ENCODE measurements at regions not wholly inside any gene's neighbourhood (a gene's known extent, or its start where the extent isn't known, plus 50 kb on each side); places are given as distances from the start of the nearest gene placed in this dataset.
"Not testable (repeated sequence)": the region's sequence is repeated elsewhere in the genome, so short reads cannot be mapped to it uniquely, and the experiment has no call there.

DNA sequence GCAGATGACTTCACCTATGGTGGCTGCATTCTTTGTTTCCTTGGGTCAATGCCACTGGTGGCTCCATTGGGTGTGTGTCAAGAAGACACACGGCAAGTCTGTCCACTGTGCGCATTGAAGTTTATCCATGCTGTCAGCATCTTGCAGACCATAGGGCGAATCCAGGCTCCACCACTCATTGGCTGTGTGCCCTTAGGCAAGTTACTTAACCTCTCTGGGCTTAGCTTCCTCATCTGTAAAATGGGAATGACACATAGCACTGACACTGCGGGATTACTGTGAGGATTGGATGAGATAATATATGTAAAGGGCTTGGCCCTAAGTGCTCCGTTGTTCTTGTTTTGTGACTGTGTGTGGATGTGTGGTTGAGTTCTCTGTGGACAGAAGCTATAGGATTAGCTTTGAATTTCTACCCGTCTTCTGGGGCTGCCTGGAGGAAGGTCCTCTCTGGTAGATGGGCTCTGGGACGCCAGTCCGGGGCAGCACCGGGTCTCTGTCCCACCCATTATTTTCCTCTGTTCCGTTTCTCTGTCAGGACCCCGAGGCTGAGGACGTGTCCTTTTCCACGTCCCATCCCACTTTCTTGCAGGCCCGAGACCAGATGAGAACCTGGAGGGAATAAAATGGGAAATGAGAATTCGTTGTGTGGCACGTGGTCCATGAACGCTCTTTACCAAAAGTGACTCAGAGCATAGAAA lies 178.4 kb downstream of the IRF8 start:
- DNase-seq: no peak

DNA sequence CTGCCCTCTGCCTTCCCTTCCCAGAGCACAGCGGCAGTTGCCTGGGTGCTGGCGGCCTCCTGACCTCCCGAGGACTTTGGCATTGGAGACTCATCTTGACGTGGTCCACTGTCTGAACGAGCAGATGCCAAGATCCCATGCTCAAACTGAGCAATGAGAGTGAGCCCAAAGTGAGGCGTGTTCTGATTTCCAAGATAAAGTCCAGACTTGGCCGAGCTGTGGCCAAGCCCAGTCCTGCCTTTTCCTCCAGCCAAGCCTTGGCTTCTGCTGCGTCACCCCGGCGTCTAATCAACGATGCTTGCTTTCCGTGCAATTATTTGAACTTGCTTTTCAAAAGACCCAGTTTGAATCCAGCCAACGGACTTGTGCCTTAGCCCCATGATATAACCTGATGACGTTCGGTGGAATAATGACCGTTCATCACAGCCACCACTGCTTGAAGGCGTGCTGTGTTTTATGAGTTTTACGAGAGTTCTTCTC lies 179.2 kb downstream of the IRF8 start:
- DNase-seq: no peak

DNA sequence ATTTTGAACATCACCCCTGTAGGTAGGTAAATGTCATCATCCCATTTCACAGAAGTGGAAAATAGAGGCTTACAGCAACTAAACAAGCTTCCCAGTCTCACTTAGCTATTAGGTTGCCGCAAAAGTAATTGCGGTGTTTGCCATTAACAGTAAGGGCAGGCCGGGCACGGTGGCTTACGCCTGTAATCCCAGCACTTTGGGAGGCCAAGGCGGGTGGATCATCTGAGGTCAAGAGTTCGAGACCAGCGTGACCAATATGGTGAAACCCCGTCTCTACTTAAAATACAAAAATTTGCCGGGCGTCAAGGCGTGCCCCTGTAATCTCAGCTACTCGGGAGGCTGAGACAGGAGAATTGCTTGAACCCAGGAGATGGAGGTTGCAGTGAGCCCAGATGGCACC lies 179.7 kb downstream of the IRF8 start:
- not testable (repeated sequence) for DNase-seq

DNA sequence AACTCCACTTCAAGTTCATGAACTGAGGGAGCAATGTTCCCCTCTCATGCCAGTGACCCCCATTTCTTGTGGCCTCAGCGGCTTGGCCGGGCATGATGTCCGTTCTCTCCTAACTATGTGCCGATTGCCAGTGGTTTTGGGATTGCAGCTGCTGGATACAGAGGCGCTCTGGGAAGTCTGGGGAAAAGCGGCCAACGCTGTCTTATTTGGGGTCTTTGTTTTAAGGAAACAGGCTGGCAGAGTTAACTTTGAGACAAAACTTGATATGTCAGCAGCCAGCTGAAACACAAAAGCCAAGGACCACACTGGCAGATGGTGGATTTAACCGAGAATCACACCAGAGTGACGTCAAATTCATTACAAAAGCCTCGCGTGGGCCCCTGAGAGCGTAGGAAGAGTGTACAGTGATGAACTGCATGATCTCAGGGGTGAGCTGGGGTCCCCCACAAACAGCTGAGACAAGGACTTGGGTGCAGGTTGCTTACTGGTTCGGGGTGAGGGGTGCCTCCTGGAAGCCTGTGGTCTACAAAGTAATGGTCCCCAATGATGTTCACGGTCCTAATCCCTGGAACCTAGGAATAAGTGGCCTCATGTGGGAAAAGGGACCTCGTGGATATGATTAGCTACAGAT lies 180.4 kb downstream of the IRF8 start:
- DNase-seq: no peak

DNA sequence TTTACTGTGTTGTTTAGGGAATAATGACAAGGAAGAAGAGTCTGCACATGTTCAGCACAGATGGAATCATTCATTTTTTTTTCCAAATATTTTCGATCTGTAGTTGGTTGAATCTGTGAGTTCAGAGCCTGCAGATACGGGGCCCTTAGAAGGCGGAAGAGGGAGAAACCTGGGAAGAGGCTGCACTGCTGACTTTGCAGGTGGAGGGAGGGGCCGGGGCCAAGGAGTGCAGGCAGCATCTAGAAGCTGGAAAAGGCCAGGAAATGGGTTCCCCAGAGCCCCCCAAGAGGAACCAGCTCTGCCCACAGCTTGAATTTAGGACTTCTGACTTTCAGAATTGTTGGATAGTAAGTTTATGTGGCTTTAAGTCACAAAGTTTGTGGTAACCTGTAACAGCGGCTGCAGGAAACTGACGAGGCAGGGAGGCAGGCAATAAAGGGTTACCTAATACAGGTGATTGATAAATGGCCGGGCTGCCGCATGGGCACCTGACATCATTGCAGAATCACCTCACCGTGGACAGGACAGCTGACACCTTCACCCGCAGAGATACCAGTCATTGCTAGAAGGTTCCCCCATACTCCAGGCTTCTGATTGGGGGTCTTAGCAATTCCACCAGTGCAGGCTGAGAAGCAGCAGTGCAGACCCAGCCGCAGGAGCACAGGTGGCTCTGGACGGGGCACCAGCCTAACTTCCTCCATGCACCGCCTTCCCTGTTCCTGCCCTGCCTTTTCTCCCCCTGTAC lies 181.3 kb downstream of the IRF8 start:
- no peak for DNase-seq

DNA sequence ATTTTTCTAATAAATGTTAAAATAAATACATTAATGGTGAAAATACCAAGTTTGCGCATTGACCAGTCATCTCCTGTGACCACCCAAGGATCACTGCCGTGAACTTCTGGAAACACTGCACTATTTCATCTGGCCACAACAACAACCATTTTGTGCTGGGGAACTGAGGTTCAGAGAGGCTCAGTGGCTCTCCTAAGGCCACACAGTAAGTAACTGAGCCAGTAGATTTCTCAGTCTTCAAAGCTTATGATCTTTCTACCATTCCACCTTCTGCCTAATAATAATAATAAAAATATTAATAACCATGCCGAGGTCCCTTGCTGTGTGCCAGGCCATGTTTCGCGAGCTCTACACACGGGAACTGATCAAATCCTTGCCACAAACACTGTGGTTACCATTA lies 182.0 kb downstream of the IRF8 start:
- DNase-seq: no peak

DNA sequence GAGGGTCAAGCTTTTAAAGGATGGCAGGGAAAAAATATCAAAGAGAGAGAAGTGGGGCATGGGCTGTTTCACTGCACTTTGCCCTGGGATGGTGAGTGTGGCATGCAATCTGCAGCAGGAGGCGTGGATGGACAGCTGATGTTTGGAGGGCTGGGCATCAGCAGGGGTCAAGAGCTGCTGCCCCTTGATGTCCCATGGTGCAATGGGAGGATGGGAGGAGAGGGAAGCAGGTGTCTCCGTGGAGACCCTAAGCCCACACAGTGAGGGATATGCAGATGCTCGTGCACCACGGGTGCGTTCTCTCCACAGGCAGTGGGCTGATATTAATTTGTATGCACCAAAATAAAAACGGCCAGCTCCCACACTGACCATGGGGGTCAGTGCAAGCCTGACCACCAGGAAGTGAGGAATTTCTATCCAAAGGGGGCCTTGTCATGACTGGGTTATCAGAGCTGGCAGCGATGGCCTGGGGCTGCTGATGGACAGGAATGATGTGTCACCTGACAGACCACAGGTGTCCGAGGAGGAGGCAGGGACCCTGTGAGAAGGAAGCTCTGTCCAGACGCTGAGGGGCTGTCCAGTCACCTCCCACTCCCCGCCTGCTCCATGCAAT lies 183.6 kb downstream of the IRF8 start:
- DNase-seq: no peak

DNA sequence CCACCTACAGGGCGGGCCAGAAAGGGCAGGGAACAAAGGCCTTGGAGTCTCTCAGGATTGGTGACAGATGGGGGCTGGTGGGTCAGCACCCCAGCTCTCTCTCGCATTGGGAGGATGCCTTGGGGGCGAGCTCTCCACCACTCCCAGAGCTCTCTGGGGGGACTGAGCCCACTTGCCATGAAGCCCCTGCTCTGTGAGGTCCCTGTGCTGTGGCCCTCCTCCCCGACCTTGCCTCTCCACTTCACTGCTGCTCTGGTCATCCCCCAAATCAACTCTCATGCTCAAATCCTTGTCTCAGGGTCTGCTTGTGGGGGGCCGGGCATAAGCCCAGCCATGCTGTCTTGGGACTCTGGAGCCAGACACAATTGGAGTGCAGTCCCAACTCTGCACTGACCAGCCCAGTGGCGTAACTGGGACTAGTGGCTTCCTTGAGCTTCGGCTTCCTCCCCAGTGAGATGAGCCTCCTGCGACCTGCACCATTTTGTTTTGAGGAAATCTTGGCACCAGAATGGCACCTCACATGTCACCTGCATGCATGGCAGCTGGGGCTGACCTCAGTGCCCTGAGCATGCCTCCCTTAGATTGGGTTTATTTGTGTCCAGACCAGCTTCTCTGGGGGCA lies 184.5 kb downstream of the IRF8 start:
- DNase-seq: no peak

DNA sequence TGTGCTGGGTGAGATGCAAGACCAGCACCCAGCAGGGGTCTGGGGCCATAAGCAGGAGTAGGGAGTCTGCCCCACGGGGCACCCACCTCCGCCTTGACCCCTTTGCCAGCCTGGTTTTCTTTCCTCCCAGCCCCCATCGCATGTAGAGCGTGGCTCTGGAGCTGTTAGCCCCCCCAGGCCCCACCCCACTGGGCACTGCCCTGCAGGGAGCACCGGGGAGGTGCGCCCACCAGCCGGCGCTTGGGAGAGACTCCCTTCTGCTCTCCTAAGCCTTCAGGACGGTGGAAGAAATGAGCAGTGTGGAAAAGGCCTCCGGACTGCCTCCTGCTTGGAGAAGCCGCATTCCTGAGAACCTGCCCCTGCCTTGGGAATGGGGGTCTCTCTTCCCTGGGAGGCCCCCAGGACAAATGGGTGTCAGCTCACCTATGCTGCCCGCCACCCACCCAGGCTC lies 186.2 kb downstream of the IRF8 start:
- no peak for DNase-seq

DNA sequence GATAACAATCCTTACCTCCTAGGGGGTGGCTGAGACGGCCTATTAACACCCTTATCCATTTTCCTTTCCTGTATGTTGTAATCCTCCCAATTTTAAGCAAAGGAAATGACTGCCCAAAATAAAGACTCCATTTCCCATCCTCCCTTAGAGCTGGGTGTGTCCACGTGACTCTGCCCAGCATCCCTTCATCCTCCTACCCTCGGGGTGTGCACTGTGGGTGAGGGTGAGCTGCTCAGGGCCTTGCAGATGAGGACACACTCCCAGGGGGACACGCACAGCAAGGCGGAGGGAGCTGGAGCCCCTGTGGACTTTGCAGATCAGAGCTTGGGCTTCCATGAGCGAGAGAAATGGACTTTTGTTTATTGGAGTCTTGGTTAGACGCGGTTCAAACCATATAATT lies 186.8 kb downstream of the IRF8 start:
- DNase-seq: no peak

DNA sequence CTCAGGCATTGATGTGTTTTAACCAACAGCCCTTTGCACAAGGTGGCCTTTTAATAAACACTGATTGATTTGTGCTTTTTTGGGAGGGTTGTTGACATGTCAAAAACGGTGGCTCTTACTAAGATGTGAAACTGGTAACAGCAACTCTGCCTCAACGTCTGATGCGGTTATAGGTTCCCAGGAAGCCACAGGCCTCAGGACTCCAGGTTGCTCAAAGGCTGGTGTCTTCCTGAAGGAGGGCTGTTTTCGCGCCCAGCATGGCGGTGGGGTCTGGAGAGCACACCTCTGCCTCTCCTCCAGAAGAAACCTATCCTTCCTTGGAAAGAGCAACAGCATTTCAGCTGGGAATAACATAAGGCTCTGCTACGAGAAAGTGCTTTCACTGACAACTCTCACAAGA lies 187.5 kb downstream of the IRF8 start:
- DNase-seq: no peak

DNA sequence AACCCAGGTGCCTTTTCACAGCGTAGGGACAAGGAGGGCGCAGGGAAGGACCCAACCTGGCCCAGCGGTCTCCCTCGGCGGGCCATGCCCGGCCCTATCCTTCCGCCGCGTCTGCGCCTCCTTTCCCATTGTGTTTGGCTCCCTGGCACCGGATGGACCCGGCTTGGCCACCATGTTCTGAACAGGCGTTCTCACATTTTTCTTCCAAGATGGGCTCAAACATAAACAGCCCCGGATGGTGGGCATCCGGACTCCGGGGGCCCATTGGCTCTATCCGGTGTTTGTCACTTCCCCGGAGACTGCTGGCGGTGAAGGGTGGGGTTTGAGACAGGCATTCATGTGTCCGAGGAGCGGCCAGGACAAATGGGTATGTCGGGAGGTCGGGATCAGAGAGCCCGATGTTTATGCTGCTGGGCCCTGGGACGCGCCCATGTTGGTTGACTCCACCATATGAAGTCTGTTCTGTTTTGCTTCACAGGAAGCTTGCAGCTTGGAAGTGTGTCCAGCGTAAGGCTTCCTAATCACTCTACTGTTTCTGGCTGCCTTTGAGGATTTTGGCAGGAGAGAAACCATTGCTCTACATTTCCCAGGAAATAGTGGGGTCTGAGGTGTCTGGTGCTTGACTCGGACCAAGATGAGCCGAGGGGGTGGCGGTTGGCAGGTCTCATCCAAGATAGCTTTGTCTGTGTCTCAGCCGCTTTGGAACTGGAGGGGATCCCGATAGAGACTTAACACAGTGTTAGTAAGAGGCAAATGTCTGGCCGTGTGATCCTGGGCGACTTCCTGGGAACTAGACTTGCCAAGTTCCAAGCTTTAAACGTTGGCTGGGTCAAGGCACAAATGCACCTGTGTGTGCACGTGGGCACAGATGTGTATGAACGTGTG lies 188.3 kb downstream of the IRF8 start:
- no peak for DNase-seq

DNA sequence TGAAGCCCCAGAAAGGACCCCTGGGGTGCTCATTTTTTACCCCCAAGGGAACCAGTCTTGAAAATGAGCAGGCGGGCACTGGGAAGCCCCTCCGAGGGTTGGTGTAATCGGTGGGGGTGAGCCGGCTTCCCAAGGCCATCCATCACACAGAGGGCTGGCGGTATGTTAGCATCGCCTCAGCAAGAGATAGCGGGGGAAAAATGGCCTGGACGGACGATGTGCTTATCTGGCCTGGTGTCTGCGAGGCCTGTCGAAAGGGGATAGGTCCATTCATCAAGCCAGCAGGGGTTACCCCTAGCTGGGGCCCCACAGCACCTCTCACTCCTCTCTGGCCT lies 188.9 kb downstream of the IRF8 start:
- DNase-seq: no peak

DNA sequence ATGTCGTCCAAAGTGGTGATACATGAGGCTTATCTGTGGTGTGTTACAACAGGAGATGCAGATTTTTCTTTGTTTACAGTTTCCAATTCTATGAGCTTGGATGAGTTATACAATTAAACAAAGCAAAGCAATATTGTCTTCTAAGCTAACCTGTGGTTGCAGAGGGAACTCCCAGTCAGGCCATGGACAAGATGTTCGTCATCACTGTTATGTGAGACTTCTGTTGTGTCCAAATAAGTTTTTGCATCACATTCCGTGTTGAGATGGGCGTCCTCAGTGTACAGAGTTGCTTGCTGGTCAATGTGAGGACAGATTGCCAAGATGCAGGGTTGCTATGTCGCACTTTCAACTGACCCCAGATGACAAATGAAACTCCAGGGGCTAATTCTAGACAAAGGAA lies 189.3 kb downstream of the IRF8 start:
- no peak for DNase-seq

DNA sequence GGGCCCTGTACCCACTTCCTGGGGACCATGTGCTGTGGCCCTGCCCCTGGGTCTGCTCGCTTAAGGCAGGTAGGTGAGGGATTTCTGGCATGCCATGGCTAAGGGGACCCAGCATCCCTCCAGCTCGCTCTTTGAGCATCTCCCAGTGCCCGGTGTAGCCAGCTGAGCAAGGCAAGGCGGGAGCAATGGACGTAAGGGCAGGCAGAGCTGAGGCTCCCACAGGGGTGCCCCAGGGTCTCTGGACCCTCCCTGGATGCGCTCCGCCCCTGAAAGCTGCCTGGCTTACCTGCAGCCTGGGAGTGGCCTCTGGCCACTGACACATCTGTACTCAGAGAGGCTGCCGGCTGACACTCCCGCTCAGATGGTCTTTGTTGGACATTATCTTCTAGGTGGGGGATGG lies 189.9 kb downstream of the IRF8 start:
- no peak for DNase-seq

DNA sequence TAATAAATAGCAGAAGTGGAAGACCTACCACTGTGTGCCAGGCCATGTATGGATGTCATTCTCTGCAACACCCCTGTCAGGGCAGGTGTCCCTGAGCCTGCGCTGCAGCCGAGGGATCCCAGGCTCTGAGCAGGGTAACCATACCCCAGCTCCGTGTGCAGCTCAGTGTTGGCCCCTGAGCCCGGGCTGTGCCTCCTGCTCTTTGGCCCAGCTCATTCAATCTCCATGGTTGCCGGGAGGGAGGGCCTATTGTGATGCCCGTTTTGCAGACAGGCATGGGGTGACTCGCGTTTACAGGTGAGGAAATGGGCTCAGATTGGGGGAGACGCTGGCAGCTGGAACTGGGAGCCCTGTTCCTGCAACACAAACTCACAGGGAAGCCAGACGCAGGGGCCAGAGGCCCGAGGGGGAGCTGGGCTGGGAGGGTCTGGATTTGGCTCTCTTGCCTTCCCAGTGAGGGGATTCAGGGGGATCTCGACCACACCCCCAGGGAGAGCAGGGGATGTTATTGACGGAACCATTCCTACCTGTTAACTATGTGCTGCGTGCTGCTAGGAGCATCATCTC lies 190.5 kb downstream of the IRF8 start:
- DNase-seq: no peak

DNA sequence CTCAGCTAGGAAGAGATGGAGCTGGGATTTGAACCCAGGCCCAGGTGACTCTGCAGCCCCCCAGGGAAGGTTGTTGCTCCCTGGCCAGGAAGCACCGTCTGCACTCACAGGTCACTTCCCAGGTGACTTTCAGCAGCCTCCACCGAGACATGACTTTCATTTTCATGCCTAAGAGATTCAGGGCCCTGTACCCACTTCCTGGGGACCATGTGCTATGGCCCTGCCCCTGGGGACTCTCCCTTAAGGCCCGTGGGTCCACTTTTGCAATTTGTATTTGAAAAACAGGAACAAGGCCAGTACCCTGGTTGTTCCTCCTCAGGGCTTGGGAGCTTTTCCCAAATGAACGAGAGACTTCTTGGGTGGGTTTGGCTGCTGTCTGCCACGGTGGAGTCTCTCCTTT lies 191.0 kb downstream of the IRF8 start:
- DNase-seq: no peak

DNA sequence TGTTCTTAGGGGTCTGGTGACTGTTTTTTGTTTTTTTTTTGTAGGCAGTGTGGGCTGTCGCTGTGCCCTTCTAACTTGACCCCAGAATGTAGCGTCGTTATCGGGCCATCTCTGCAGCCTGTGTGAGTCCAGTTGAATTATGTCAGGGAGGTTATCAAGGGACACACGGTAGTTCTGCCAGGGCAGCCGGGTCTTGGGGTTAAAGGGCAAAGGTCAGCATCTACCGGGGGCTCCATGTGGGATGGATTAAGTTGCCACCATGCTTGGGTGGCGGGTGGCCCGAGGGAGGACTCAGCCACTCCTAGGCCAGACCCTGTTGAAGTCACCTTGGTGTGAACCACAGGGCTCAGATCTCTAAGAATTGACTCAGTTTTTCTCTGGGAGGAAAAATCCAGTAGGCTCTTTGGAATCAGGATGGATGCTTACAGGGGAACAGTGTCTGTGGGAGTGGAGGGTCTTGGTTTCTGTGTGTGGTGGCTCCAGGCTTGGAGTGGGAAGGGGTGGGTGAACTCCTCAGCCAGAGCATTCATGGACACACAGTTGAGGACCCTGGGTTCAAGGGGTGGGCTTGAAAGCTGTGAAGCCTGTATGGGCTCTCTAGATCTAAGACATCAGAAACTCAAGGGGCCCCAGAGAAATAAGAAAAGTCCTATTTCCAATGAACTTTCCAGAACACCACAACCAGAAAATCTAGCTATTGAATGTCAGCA lies 191.7 kb downstream of the IRF8 start:
- no peak for DNase-seq

DNA sequence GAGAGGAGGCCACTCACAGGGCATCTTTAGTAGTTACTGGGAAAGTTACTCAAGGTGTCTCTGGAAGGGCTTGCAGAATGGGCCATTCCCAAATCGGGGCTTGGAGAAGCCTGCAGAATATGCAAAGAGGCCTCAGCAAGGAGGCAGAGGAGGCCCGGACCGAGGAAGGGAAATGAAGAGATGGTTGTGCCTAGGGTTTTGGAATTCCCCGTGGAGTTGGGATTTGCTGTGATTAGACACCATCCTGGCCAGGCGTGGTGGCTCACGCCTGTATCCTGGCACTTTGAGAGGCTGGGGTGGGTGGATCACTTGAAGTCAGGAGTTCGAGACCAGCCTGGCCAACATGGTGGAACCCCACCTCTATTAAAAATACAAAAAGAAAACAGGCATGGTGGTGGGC lies 193.0 kb downstream of the IRF8 start:
- no peak for DNase-seq

DNA sequence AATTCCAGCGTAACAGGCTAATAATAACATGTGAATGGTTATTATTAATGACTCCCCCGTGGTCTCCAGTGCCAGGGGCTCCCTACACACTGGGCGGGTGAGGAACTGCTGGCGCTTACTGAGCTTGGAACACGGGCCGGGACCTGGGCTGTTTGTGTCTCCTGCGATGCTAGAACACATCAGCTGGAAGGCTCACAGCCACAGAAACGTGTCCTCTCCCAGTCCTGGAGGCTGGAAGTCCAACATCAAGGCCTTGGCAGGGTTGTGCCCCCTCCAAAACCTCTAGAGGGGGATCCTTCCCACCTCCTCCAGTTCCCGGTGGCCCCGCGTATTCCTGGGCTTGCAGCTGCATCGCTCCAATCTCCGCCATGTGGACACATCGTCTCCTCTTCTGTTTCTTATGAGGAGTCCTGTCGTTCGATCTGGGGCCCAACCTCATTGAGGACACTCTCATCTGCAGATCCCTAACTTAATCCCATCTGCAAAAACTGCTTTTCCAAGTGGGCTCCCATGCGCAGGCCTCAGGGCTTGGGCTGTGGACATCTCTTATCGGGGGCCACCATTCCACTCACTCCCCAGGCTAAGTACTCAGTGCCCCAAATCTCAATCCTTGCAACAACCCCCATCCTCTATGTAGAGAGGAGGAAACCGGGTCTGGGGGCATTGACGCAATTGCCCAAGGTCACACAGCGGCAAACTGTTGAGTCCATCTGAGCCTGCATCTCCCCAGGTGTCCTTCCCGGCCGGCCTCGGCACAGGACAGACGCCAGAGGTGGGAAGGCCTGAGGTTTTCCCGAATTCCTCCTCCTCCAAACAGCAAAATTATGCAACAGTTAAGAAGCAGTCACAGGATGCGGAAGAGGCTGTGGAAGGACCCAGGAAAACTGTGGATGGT lies 193.9 kb downstream of the IRF8 start:
- no peak for DNase-seq
